ENCODE measurements at regions not wholly inside any gene's neighbourhood (a gene's known extent, or its start where the extent isn't known, plus 50 kb on each side); places are given as distances from the start of the nearest gene placed in this dataset.
A peak's percentile ranks its signal among the peaks of the same experiment; 100 is the strongest.
"Not testable (repeated sequence)": the region's sequence is repeated elsewhere in the genome, so short reads cannot be mapped to it uniquely, and the experiment has no call there.

- DNase-seq (ENCODE audit: low read depth) = no peak
- TF ChIP-seq CTCF (IDR thresholded peaks at IDR 0.05; ENCODE audit: low read depth, low read length, missing control alignments) = no peak
- H3K4me3 ChIP-seq (ENCODE audit: low read depth, low read length) = no peak overlapping the region
Measured at GRCh38 chr2:209181984-209182383, 241.9 kb upstream of the MAP2 start.

- H3K4me3 ChIP-seq (ENCODE audit: low read depth, low read length); DNase-seq (ENCODE audit: low read depth): not testable (repeated sequence)
Measured at GRCh38 chr2:209186886-209187285, 237.0 kb upstream of the MAP2 start.

- no peak overlapping the region for H3K4me3 ChIP-seq (ENCODE audit: low read depth, low read length)
- TF ChIP-seq CTCF (IDR thresholded peaks at IDR 0.05; ENCODE audit: low read depth, low read length, missing control alignments) = no peak
- no peak for DNase-seq (ENCODE audit: low read depth)
Measured at GRCh38 chr2:209189893-209190292, 234.0 kb upstream of the MAP2 start.

- DNase-seq (ENCODE audit: low read depth) = no peak
- no peak for TF ChIP-seq CTCF (IDR thresholded peaks at IDR 0.05; ENCODE audit: low read depth, low read length, missing control alignments)
- H3K4me3 ChIP-seq (ENCODE audit: low read depth, low read length) = no peak overlapping the region
Measured at GRCh38 chr2:209191139-209191538, 232.7 kb upstream of the MAP2 start.

GRCh38 chr2:209194717-209195116 is 229.1 kb upstream of the MAP2 start:
- H3K4me3 ChIP-seq (ENCODE audit: low read depth, low read length) = no peak overlapping the region
- TF ChIP-seq CTCF (IDR thresholded peaks at IDR 0.05; ENCODE audit: low read depth, low read length, missing control alignments) = no peak
- DNase-seq (ENCODE audit: low read depth) = no peak

- peak; percentile 10 for DNase-seq (ENCODE audit: low read depth)
- peak; percentile 67 for TF ChIP-seq CTCF (IDR thresholded peaks at IDR 0.05; ENCODE audit: low read depth, low read length, missing control alignments)
- H3K4me3 ChIP-seq (ENCODE audit: low read depth, low read length) = peak overlapping the region; percentile 38
Measured at GRCh38 chr2:209208211-209208610, 215.6 kb upstream of the MAP2 start.

- no peak for DNase-seq (ENCODE audit: low read depth)
- no peak overlapping the region for H3K4me3 ChIP-seq (ENCODE audit: low read depth, low read length)
- no peak for TF ChIP-seq CTCF (IDR thresholded peaks at IDR 0.05; ENCODE audit: low read depth, low read length, missing control alignments)
Measured at GRCh38 chr2:209209943-209210342, 213.9 kb upstream of the MAP2 start.

- TF ChIP-seq CTCF (IDR thresholded peaks at IDR 0.05; ENCODE audit: low read depth, low read length, missing control alignments) = no peak
- H3K4me3 ChIP-seq (ENCODE audit: low read depth, low read length) = no peak overlapping the region
- no peak for DNase-seq (ENCODE audit: low read depth)
Measured at GRCh38 chr2:209230560-209230959, 193.3 kb upstream of the MAP2 start.
